Stomach (tissue), 8 donors: ENCODE measurements at regions not wholly inside any gene's neighbourhood (a gene's known extent, or its start where the extent isn't known, plus 50 kb on each side); places are given as distances from the start of the nearest gene placed in this dataset.

Source experiments
- DNase-seq, 2 donors: peaks; one replicate each; pipeline versions ENCODE4 v3.0.0 to v3.0.0-alpha.2; 2013 to 2019
- H3K27ac ChIP-seq, 5 donors: fragments of 200-600 bp in 4 of 5; sonication (generic) in 4 of 5; one replicate each; pipeline ENCODE4 v1.5.1; 2013 to 2019; ENCODE audit warnings: mild to moderate bottlenecking in 1 of 5, moderate library complexity in 1 of 5
- H3K27me3 ChIP-seq, 3 donors: fragments of 200-600 bp; sonication (generic); one replicate each; pipeline ENCODE4 v1.5.1; 2017 to 2019; ENCODE audit warnings: mixed run types in 1 of 3
- H3K36me3 ChIP-seq, 4 donors: fragments of 200-600 bp; sonication (generic); 1 replicate in 3 of 4; 2 replicates in 1 of 4; pipeline ENCODE4 v1.5.1; 2016 to 2019
- H3K4me1 ChIP-seq, 4 donors: fragments of 200-600 bp; sonication (generic); one replicate each; pipeline ENCODE4 v1.5.1; 2016 to 2019
- H3K4me3 ChIP-seq, 4 donors: fragments of 200-600 bp; sonication (generic) in 3 of 4; one replicate each; pipeline ENCODE4 v1.5.1; 2016 to 2019; ENCODE audit warnings: mild to moderate bottlenecking in 1 of 4
- H3K9me3 ChIP-seq, 4 donors: fragments of 200-600 bp; sonication (generic); one replicate each; pipeline ENCODE4 v1.5.1; 2016 to 2019
- EP300 ChIP-seq: sonication (generic); formaldehyde crosslinking; IDR thresholded peaks from one replicate; pipeline ENCODE4 v1.6.1; 2017; ENCODE audit warnings: antibody characterized with exemption
- POLR2A ChIP-seq, 4 donors: fragments of 450-650 bp; IDR thresholded peaks; one replicate each; pipeline ENCODE4 v1.6.1; 2016; ENCODE audit warnings: antibody characterized with exemption in 4 of 4, control low read depth in 2 of 4, mild to moderate bottlenecking in 1 of 4, moderate library complexity in 1 of 4
- POLR2AphosphoS5 ChIP-seq, 3 donors: sonication (generic); formaldehyde crosslinking; IDR thresholded peaks; one replicate each; pipeline ENCODE4 v1.6.1; 2016; ENCODE audit warnings: antibody characterized with exemption in 3 of 3
- WGBS, 5 donors: extraction: QIAGEN DNeasy Blood & Tissue Kit in 3 of 5; methylation state at CpG; one replicate each; pipeline versions ENCODE4 v1.1.5 to v1.1.7; 2013 to 2018; 5-methylcytosine and 5-hydroxymethylcytosine counted together
- intact Hi-C: fragments of 100-400 bp; cut with DNase I; formaldehyde crosslinking; loops from one replicate; pipeline ENCODE4 v1.15.1; 2023; ENCODE audit warnings: low total_unique reads
- TF ChIP-seq, protein P1 (sequence below), 7 experiments: fragments of 450-650 bp in 4 of 7; fragments of 200-600 bp in 3 of 7; sonication (generic) in 3 of 7; IDR thresholded peaks; one replicate each; pipeline ENCODE4 v1.5.1; 2016 to 2019; ENCODE audit warnings: antibody characterized with exemption in 7 of 7, control low read depth in 2 of 7, mild to moderate bottlenecking in 1 of 7
- donor health status: healthy with polysubstance abuse.
- donor health status: Bipolar disorder and iron deficiency.
- donor health status: healthy.

DNA sequence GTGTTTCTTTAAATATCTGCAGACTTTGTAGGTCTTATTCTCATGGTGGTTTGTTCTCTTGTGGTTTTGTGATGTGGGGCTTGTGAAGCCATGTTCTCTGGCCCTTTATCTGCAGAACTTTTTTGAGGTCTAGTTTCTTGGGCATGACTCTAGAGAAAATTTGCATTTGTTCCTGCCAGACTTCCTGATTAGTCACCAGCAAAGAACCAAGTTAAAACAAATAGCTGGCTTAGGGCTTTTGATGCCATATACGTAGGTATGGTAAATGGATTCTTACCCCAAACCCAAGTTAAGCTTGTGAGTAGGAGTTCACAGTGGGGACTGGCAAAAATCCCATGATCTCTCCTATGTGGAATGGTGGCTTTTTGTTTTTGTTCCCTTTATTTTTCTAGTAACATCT is 68.7 kb upstream of the IRX3 start:
- Histone ChIP-seq H3K36me3 (no peaks in the 10 kb centered on the region), H3K27ac (no peak overlapping the region), H3K9me3 (peaks cover 0 to 16% (median 8%) of the 10 kb centered on the region in 4 donors), H3K4me1 (peaks cover 0 to 7% (median 3%) of the 10 kb centered on the region in 4 donors), H3K4me3 (no peak overlapping the region), H3K27me3 (no peaks in the 10 kb centered on the region)
- intact Hi-C loops = no loop called here
- DNase-seq = no peak
- no peak for TF ChIP-seq POLR2AphosphoS5 (IDR thresholded peaks at IDR 0.05)
- no peak for TF ChIP-seq POLR2A (IDR thresholded peaks at IDR 0.05)
- TF ChIP-seq, protein P1, sequence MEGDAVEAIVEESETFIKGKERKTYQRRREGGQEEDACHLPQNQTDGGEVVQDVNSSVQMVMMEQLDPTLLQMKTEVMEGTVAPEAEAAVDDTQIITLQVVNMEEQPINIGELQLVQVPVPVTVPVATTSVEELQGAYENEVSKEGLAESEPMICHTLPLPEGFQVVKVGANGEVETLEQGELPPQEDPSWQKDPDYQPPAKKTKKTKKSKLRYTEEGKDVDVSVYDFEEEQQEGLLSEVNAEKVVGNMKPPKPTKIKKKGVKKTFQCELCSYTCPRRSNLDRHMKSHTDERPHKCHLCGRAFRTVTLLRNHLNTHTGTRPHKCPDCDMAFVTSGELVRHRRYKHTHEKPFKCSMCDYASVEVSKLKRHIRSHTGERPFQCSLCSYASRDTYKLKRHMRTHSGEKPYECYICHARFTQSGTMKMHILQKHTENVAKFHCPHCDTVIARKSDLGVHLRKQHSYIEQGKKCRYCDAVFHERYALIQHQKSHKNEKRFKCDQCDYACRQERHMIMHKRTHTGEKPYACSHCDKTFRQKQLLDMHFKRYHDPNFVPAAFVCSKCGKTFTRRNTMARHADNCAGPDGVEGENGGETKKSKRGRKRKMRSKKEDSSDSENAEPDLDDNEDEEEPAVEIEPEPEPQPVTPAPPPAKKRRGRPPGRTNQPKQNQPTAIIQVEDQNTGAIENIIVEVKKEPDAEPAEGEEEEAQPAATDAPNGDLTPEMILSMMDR (IDR thresholded peaks at IDR 0.05) = no peak
- no peak for TF ChIP-seq EP300
- WGBS, 5 donors = 42 to 72% (median 55%) methylated on average over 1 of the region's 1 CpG

DNA sequence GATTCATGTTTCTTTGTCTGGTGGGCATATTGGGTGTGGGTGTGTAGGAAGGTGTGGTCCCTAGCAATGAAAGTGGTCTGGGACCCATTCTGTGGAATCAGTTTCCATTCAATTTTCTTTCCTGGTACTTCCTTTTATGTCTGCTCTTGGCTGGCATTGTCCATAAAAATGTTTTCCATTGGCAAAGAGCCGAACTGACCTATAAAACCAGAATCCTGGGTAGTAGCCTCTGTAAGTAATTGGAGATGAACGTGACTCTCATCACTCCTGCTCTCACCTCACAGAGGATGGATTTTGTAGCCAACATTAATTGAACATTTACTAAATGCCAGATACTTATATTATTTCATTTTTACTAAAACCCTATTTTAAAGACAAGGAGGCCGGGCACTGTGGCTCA is 66.5 kb upstream of the IRX3 start:
- 53 to 89% (median 62%) methylated on average over 3 of the region's 3 CpGs for WGBS, 5 donors
- DNase-seq = no peak
- H3K27me3 ChIP-seq = no peaks in the 10 kb centered on the region
- H3K4me3 ChIP-seq = no peak overlapping the region
- no peaks in the 10 kb centered on the region for H3K36me3 ChIP-seq
- TF ChIP-seq, protein P1 (IDR thresholded peaks at IDR 0.05) = no peak
- no peak for TF ChIP-seq EP300
- TF ChIP-seq POLR2A (IDR thresholded peaks at IDR 0.05) = no peak
- no peak for TF ChIP-seq POLR2AphosphoS5 (IDR thresholded peaks at IDR 0.05)
- intact Hi-C loops = no loop called here
- no peaks in the 10 kb centered on the region for H3K4me1 ChIP-seq
- H3K9me3 ChIP-seq = peaks cover 0 to 16% (median 10%) of the 10 kb centered on the region in 4 donors
- H3K27ac ChIP-seq = no peak overlapping the region

DNA sequence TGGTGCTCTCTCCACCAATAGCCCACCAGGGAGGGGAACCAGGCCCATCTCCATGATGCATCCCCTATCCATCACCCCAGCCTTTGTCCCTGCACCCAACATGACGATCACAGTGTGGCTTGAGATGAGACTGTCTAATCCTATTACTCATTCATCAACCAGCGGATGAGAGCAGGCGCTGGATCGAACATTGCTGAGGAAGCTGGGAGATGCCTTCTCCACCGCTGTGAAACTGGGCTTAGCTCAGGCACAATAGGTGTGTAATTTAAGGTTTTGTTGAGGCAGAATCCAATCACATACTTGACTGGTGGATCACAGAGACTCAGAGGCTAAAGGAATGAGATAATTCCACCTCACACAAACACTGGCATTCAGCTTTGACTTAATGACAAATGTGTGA is 64.6 kb upstream of the IRX3 start:
- Histone ChIP-seq H3K4me3 (no peak overlapping the region), H3K27me3 (no peaks in the 10 kb centered on the region), H3K9me3 (peaks cover 0 to 16% (median 10%) of the 10 kb centered on the region in 4 donors), H3K4me1 (no peaks in the 10 kb centered on the region), H3K36me3 (no peaks in the 10 kb centered on the region), H3K27ac (no peak overlapping the region)
- TF ChIP-seq, protein P1 (IDR thresholded peaks at IDR 0.05) = no peak
- no peak for TF ChIP-seq POLR2A (IDR thresholded peaks at IDR 0.05)
- no peak for TF ChIP-seq POLR2AphosphoS5 (IDR thresholded peaks at IDR 0.05)
- TF ChIP-seq EP300 = no peak
- DNase-seq = no peak
- 74 to 94% (median 88%) methylated on average over 5 of the region's 5 CpGs for WGBS, 5 donors
- intact Hi-C loops = no loop called here

DNA sequence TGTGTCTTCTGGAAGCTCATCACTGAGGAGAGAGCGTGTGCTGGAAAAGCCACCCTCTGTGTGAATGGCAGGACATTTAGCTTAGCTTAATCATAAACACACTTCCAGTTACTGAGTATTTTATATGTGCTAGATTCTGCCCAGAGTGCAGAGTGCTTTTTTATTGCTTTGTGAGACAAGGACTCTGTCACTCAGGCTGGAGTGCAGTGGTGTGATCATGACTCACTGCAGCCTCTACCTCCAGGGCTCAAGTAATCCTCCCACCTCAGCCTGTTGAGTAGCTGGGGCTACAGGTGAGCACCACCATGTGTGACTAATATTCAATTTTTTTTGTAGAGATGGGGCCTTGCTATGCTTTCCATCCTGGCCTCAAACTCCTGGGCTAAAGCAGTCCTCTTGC is 61.4 kb upstream of the IRX3 start:
- H3K27ac ChIP-seq = no peak overlapping the region
- H3K4me3 ChIP-seq = no peak overlapping the region
- intact Hi-C loops = no loop called here
- DNase-seq = no peak
- 83 to 100% (median 91%) methylated on average over 1 of the region's 1 CpG for WGBS, 5 donors
- H3K27me3 ChIP-seq = peaks cover 0 to 5% (median 0%) of the 10 kb centered on the region in 3 donors
- H3K9me3 ChIP-seq = peaks cover 0 to 4% (median 0%) of the 10 kb centered on the region in 4 donors
- no peak for TF ChIP-seq EP300
- no peak for TF ChIP-seq POLR2AphosphoS5 (IDR thresholded peaks at IDR 0.05)
- no peak for TF ChIP-seq POLR2A (IDR thresholded peaks at IDR 0.05)
- TF ChIP-seq, protein P1 (IDR thresholded peaks at IDR 0.05) = no peak
- H3K4me1 ChIP-seq = no peaks in the 10 kb centered on the region
- H3K36me3 ChIP-seq = no peaks in the 10 kb centered on the region
